ENCODE measurements at regions not wholly inside any gene's neighbourhood (a gene's known extent, or its start where the extent isn't known, plus 50 kb on each side); places are given as distances from the start of the nearest gene placed in this dataset.

GRCh38 chr18:45266023-45266422 is 349.3 kb upstream of the SLC14A2 start:
- TF ChIP-seq, protein P1, sequence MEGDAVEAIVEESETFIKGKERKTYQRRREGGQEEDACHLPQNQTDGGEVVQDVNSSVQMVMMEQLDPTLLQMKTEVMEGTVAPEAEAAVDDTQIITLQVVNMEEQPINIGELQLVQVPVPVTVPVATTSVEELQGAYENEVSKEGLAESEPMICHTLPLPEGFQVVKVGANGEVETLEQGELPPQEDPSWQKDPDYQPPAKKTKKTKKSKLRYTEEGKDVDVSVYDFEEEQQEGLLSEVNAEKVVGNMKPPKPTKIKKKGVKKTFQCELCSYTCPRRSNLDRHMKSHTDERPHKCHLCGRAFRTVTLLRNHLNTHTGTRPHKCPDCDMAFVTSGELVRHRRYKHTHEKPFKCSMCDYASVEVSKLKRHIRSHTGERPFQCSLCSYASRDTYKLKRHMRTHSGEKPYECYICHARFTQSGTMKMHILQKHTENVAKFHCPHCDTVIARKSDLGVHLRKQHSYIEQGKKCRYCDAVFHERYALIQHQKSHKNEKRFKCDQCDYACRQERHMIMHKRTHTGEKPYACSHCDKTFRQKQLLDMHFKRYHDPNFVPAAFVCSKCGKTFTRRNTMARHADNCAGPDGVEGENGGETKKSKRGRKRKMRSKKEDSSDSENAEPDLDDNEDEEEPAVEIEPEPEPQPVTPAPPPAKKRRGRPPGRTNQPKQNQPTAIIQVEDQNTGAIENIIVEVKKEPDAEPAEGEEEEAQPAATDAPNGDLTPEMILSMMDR (IDR thresholded peaks at IDR 0.05) = no peak
- TF ChIP-seq POLR2AphosphoS5 (IDR thresholded peaks at IDR 0.05) (no peak), POLR2A (IDR thresholded peaks at IDR 0.05) (no peak)

Data from stomach (tissue), 4 donors.